HG03159 (cell line): ENCODE measurements at regions not wholly inside any gene's neighbourhood (a gene's known extent, or its start where the extent isn't known, plus 50 kb on each side); places are given as distances from the start of the nearest gene placed in this dataset.

ENCODE experiments used
- ATAC-seq: cut with Tn5 transposase; IDR thresholded peaks from one replicate; pipeline ENCODE4 v1.9.1; 2021; ENCODE audit warnings: mild to moderate bottlenecking, moderate library complexity; ENCODE audit not compliant: unreplicated experiment

- no peak for ATAC-seq
These were observed 128.1 kb downstream of the FANCF start for GRCh38 chr11:22497474-22497873.

GRCh38 chr11:22491555-22492225 is 133.9 kb downstream of the FANCF start:
- no peak for ATAC-seq

- ATAC-seq, result no peak
These were observed 142.0 kb downstream of the SLC17A6 start for GRCh38 chr11:22479971-22480720.

GRCh38 chr11:22479208-22479607 is 141.0 kb downstream of the SLC17A6 start:
- ATAC-seq, result no peak

GRCh38 chr11:22478169-22478568 is 140.0 kb downstream of the SLC17A6 start:
- no peak for ATAC-seq

- ATAC-seq, result no peak
These were observed 139.1 kb downstream of the SLC17A6 start for GRCh38 chr11:22477312-22477711.

- ATAC-seq, result no peak
These were observed 138.4 kb downstream of the SLC17A6 start for GRCh38 chr11:22476589-22476988.

GRCh38 chr11:22474616-22475015 is 136.4 kb downstream of the SLC17A6 start:
- no peak for ATAC-seq

GRCh38 chr11:22473586-22473985 is 135.4 kb downstream of the SLC17A6 start:
- no peak for ATAC-seq

GRCh38 chr11:22472306-22472705 is 134.1 kb downstream of the SLC17A6 start:
- ATAC-seq, result no peak

GRCh38 chr11:22471385-22471784 is 133.2 kb downstream of the SLC17A6 start:
- no peak for ATAC-seq

- no peak for ATAC-seq
These were observed 129.6 kb downstream of the SLC17A6 start for GRCh38 chr11:22467741-22468140.

GRCh38 chr11:22467248-22467647 is 129.1 kb downstream of the SLC17A6 start:
- no peak for ATAC-seq

GRCh38 chr11:22466809-22467208 is 128.6 kb downstream of the SLC17A6 start:
- no peak for ATAC-seq

- no peak for ATAC-seq
These were observed 128.2 kb downstream of the SLC17A6 start for GRCh38 chr11:22466351-22466750.

GRCh38 chr11:22465620-22466019 is 127.4 kb downstream of the SLC17A6 start:
- no peak for ATAC-seq

- no peak for ATAC-seq
These were observed 123.4 kb downstream of the SLC17A6 start for GRCh38 chr11:22461626-22462025.

GRCh38 chr11:22460181-22460580 is 122.0 kb downstream of the SLC17A6 start:
- ATAC-seq, result no peak

- no peak for ATAC-seq
These were observed 120.9 kb downstream of the SLC17A6 start for GRCh38 chr11:22459048-22459447.

GRCh38 chr11:22458161-22458560 is 120.0 kb downstream of the SLC17A6 start:
- no peak for ATAC-seq

- ATAC-seq, result no peak
These were observed 119.0 kb downstream of the SLC17A6 start for GRCh38 chr11:22456993-22457762.
